ENCODE measurements at regions not wholly inside any gene's neighbourhood (a gene's known extent, or its start where the extent isn't known, plus 50 kb on each side); places are given as distances from the start of the nearest gene placed in this dataset.

DNA sequence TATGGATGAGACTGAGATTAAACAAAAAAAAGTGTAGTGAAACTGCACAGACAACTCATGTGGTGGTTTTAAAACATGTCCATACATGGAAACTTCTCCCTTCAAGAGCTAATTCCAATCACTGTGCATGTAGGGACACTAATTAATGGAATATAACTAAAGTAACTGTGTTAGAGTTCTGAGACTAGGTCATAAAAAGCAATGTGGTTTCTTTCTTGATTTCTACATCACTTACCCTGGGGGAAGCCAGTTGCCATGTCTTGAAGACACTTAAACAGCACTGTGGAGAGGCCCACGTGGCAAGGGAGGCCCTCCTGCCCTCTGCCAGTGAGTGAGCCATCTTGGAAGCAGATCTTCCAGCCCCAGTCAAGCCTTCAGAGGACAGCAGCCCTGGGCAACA lies 118.2 kb upstream of the DST start:
- TF ChIP-seq CTCF (conservative IDR thresholded peaks at IDR 0.05; ENCODE audit: low read length) (no peak), EZH2phosphoT487 (IDR thresholded peaks at IDR 0.05; ENCODE audit: borderline replicate concordance, low read depth, low read length) (no peak)

Data from OCI-LY7 (cell line).